ENCODE measurements at regions not wholly inside any gene's neighbourhood (a gene's known extent, or its start where the extent isn't known, plus 50 kb on each side); places are given as distances from the start of the nearest gene placed in this dataset.
A peak's percentile ranks its signal among the peaks of the same experiment; 100 is the strongest.
"Not testable (repeated sequence)": the region's sequence is repeated elsewhere in the genome, so short reads cannot be mapped to it uniquely, and the experiment has no call there.

- peak; percentile 47 for DNase-seq
These were observed 281.8 kb upstream of the ZNF507 start for GRCh38 chr19:32063601-32064000.

GRCh38 chr19:32066056-32066455 lies 279.4 kb upstream of the ZNF507 start:
- DNase-seq = no peak

GRCh38 chr19:32067685-32068084 lies 277.7 kb upstream of the ZNF507 start:
- no peak for DNase-seq

- DNase-seq = no peak
These were observed 276.6 kb upstream of the ZNF507 start for GRCh38 chr19:32068793-32069192.

GRCh38 chr19:32070101-32070500 lies 275.3 kb upstream of the ZNF507 start:
- DNase-seq = no peak

GRCh38 chr19:32082028-32082427 lies 263.4 kb upstream of the ZNF507 start:
- DNase-seq = no peak

GRCh38 chr19:32084756-32085363 lies 260.6 kb upstream of the ZNF507 start:
- DNase-seq = not testable (repeated sequence)

- no peak for DNase-seq
These were observed 254.2 kb upstream of the ZNF507 start for GRCh38 chr19:32091241-32091640.

GRCh38 chr19:32097011-32097410 lies 248.4 kb upstream of the ZNF507 start:
- no peak for DNase-seq

- no peak for DNase-seq
These were observed 247.8 kb upstream of the ZNF507 start for GRCh38 chr19:32097620-32098019.

GRCh38 chr19:32098968-32099367 lies 246.4 kb upstream of the ZNF507 start:
- DNase-seq = no peak

GRCh38 chr19:32101206-32101605 lies 244.2 kb upstream of the ZNF507 start:
- DNase-seq = no peak

- no peak for DNase-seq
These were observed 241.9 kb upstream of the ZNF507 start for GRCh38 chr19:32103541-32103940.

GRCh38 chr19:32104153-32104849 lies 241.1 kb upstream of the ZNF507 start:
- DNase-seq = no peak

GRCh38 chr19:32104850-32105235 lies 240.6 kb upstream of the ZNF507 start:
- DNase-seq = no peak

- no peak for DNase-seq
These were observed 239.7 kb upstream of the ZNF507 start for GRCh38 chr19:32105527-32106310.

- DNase-seq = no peak
These were observed 223.2 kb upstream of the ZNF507 start for GRCh38 chr19:32122258-32122657.

GRCh38 chr19:32123355-32123940 lies 222.0 kb upstream of the ZNF507 start:
- no peak for DNase-seq

GRCh38 chr19:32124585-32124984 lies 220.8 kb upstream of the ZNF507 start:
- DNase-seq = no peak

GRCh38 chr19:32129141-32129540 lies 216.3 kb upstream of the ZNF507 start:
- DNase-seq = no peak

- peak; percentile 60 for DNase-seq
These were observed 215.1 kb upstream of the ZNF507 start for GRCh38 chr19:32130332-32130731.

GRCh38 chr19:32131005-32131404 lies 214.4 kb upstream of the ZNF507 start:
- no peak for DNase-seq

GRCh38 chr19:32138416-32138815 lies 207.0 kb upstream of the ZNF507 start:
- no peak for DNase-seq
